Skeletal muscle tissue (tissue), 3 donors: ENCODE measurements at regions not wholly inside any gene's neighbourhood (a gene's known extent, or its start where the extent isn't known, plus 50 kb on each side); places are given as distances from the start of the nearest gene placed in this dataset.

Source experiments
- H3K27ac ChIP-seq: one replicate; pipeline ENCODE4 v1.7.0; 2013; ENCODE audit warnings: mild to moderate bottlenecking, low read depth, low read length, inconsistent platforms
- H3K27me3 ChIP-seq, 3 donors: one replicate each; pipeline ENCODE4 v1.7.0; 2013; ENCODE audit warnings: low read length in 3 of 3; ENCODE audit not compliant: control insufficient read depth in 3 of 3, insufficient read depth in 3 of 3
- H3K36me3 ChIP-seq, 3 donors: one replicate each; pipeline ENCODE4 v1.7.0; 2013; ENCODE audit warnings: low read length in 3 of 3; ENCODE audit not compliant: control insufficient read depth in 3 of 3, insufficient read depth in 3 of 3
- H3K4me1 ChIP-seq, 3 donors: one replicate each; pipeline ENCODE4 v1.7.0; 2013; ENCODE audit warnings: low read length in 3 of 3, mild to moderate bottlenecking in 3 of 3; ENCODE audit not compliant: control insufficient read depth in 3 of 3, insufficient read depth in 3 of 3
- H3K4me3 ChIP-seq, 3 donors: one replicate each; pipeline ENCODE4 v1.7.0; 2013; ENCODE audit warnings: low read length in 3 of 3
- H3K9ac ChIP-seq, 3 donors: one replicate each; pipeline ENCODE4 v1.7.0; 2013; ENCODE audit warnings: low read length in 3 of 3, mild to moderate bottlenecking in 3 of 3, moderate library complexity in 2 of 3, low read depth in 1 of 3
- H3K9me3 ChIP-seq, 3 donors: one replicate each; pipeline ENCODE4 v1.7.0; 2013; ENCODE audit warnings: low read length in 3 of 3; ENCODE audit not compliant: control insufficient read depth in 3 of 3
- donor health status: Osteomylitis.

- peaks cover 13 to 28% (median 22%) of the 10 kb centered on the region in 3 donors for H3K4me1 ChIP-seq
- no peaks in the 10 kb centered on the region for H3K9me3 ChIP-seq
- H3K4me3 ChIP-seq, result no peak overlapping the region
- peak overlapping the region; percentile 50 for H3K27ac ChIP-seq
- H3K36me3 ChIP-seq, result no peaks in the 10 kb centered on the region
- H3K27me3 ChIP-seq, result no peaks in the 10 kb centered on the region
- peak overlapping the region in 1 of 3 donors; percentile 2 for H3K9ac ChIP-seq
Observed at GRCh38 chr10:33801705-33802104, 467.2 kb upstream of the NRP1 start.

- Histone ChIP-seq H3K9me3 (no peaks in the 10 kb centered on the region), H3K27ac (peak overlapping the region; percentile 93), H3K4me3 (no peak overlapping the region), H3K27me3 (no peaks in the 10 kb centered on the region), H3K36me3 (no peaks in the 10 kb centered on the region), H3K4me1 (peaks cover 13 to 26% (median 22%) of the 10 kb centered on the region in 3 donors), H3K9ac (peak overlapping the region; percentile 23 to 70 (median 44))
Observed at GRCh38 chr10:33800986-33801385, 466.5 kb upstream of the NRP1 start.

GRCh38 chr10:33800545-33800944 is 466.1 kb upstream of the NRP1 start:
- H3K4me1 ChIP-seq, result peaks cover 13 to 26% (median 22%) of the 10 kb centered on the region in 3 donors
- peak overlapping the region; percentile 93 for H3K27ac ChIP-seq
- H3K27me3 ChIP-seq, result no peaks in the 10 kb centered on the region
- H3K9me3 ChIP-seq, result no peaks in the 10 kb centered on the region
- H3K9ac ChIP-seq, result peak overlapping the region; percentile 23 to 72 (median 44)
- H3K4me3 ChIP-seq, result no peak overlapping the region
- no peaks in the 10 kb centered on the region for H3K36me3 ChIP-seq

- no peaks in the 10 kb centered on the region for H3K36me3 ChIP-seq
- H3K9ac ChIP-seq, result peak overlapping the region in 1 of 3 donors; percentile 72
- H3K27me3 ChIP-seq, result no peaks in the 10 kb centered on the region
- H3K4me3 ChIP-seq, result no peak overlapping the region
- peaks cover 13 to 26% (median 22%) of the 10 kb centered on the region in 3 donors for H3K4me1 ChIP-seq
- no peaks in the 10 kb centered on the region for H3K9me3 ChIP-seq
- peak overlapping the region; percentile 93 for H3K27ac ChIP-seq
Observed at GRCh38 chr10:33799944-33800323, 465.5 kb upstream of the NRP1 start.

DNA sequence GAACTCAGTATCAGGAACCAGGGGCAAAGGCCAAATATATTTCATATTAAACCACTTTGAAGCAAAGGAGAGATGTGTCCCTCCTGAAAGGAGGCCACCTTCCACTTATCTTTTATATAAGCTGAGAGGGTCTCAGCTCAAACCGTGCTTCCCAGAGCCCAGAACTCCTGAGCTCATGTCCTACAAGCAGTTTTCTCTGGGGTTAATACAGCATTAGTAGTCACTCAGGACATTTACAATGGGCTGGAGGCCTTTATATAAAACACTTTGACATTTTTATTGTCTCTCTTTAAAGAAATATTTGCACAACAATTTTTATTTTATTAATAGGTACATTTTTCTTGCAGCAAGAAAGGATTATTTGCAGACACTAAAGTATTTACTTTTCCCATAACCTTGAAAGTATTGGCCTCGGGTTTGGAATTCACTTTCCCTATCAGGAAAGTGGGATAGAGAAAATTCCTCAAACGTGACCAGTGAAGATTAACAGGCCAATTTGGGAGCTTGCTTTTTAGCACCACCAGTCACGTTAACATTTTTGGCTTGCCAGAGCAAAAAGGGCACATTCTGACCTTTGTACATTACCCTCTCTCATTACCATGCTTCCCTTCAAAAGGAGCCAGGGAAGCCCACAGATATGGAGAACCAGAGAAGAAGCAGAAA is 464.9 kb upstream of the NRP1 start:
- no peak overlapping the region for H3K27ac ChIP-seq
- H3K36me3 ChIP-seq, result no peaks in the 10 kb centered on the region
- H3K9me3 ChIP-seq, result no peaks in the 10 kb centered on the region
- H3K4me1 ChIP-seq, result peaks cover 13 to 26% (median 22%) of the 10 kb centered on the region in 3 donors
- no peak overlapping the region for H3K4me3 ChIP-seq
- H3K27me3 ChIP-seq, result no peaks in the 10 kb centered on the region
- H3K9ac ChIP-seq, result peak overlapping the region in 1 of 3 donors; percentile 72

DNA sequence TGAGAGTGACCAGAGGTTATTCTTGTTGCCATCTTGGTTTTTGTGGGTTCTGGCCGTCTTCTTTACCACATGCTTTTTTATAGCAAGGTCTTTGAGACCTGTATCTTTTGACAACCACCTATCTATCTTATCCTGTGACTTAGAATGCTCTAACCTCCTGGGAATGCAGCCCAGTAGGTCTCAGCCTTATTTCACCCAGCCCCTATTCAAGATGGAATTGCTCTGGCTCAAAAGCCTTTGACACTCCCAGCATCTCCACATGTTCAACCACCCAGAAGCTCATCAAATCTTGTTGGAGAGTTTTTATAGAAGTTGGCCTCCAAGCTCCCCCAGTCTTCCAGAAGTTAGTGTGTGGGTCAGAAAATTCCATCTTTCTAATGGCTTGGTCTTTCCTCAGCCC is 464.3 kb upstream of the NRP1 start:
- no peak overlapping the region for H3K9ac ChIP-seq
- H3K36me3 ChIP-seq, result no peaks in the 10 kb centered on the region
- no peaks in the 10 kb centered on the region for H3K27me3 ChIP-seq
- H3K27ac ChIP-seq, result no peak overlapping the region
- no peak overlapping the region for H3K4me3 ChIP-seq
- H3K9me3 ChIP-seq, result no peaks in the 10 kb centered on the region
- H3K4me1 ChIP-seq, result peaks cover 13 to 24% (median 22%) of the 10 kb centered on the region in 3 donors

DNA sequence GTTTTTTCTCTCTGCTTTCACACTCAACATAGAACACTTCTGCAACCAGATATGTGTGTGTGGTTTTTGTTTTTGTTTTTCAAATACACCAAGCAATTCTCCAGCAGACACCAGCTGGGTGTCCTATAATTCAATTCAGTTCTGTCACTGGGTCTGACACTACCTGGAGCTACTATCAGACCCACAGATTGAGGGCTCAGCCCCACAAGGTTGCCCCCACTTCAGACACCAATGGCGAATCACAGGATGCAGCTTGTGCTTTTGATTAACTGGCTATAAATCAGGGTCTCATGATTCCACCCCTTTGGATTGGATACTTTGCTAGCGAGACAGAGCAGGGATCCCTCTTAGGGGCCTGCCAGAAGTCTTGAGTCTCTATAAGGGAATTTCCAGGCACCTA is 462.2 kb upstream of the NRP1 start:
- Histone ChIP-seq H3K36me3 (no peaks in the 10 kb centered on the region), H3K9me3 (no peaks in the 10 kb centered on the region), H3K27me3 (no peaks in the 10 kb centered on the region), H3K4me3 (no peak overlapping the region), H3K27ac (no peak overlapping the region), H3K9ac (no peak overlapping the region), H3K4me1 (peaks cover 13 to 15% (median 15%) of the 10 kb centered on the region in 3 donors)

DNA sequence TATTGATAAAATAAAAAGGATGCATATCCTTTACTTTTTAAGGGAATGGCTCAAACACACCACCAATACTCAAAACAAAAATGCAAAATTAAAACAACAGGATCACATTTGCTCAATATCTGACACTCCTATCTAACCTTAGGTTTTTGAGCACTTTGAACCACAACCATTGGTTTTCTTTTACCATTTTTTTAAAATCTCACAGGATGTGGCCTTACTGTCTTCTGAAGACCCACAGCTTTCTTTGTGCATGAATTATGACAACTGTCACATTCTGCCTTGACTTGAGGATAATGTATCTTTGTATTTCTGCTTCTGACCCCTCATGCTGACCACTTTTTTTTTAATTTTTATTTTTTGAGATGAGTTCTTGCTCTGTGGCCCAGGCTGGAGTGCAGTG is 461.1 kb upstream of the NRP1 start:
- no peaks in the 10 kb centered on the region for H3K27me3 ChIP-seq
- H3K9me3 ChIP-seq, result no peaks in the 10 kb centered on the region
- no peak overlapping the region for H3K9ac ChIP-seq
- no peak overlapping the region for H3K27ac ChIP-seq
- peaks cover 4 to 7% (median 7%) of the 10 kb centered on the region in 3 donors for H3K4me1 ChIP-seq
- no peak overlapping the region for H3K4me3 ChIP-seq
- H3K36me3 ChIP-seq, result no peaks in the 10 kb centered on the region

GRCh38 chr10:33794460-33794859 is 460.0 kb upstream of the NRP1 start:
- no peak overlapping the region for H3K4me3 ChIP-seq
- no peak overlapping the region for H3K27ac ChIP-seq
- H3K4me1 ChIP-seq, result peaks cover 0 to under 1% (median 0%) of the 10 kb centered on the region in 3 donors
- H3K9ac ChIP-seq, result no peak overlapping the region
- no peaks in the 10 kb centered on the region for H3K27me3 ChIP-seq
- no peaks in the 10 kb centered on the region for H3K36me3 ChIP-seq
- no peaks in the 10 kb centered on the region for H3K9me3 ChIP-seq

GRCh38 chr10:33793793-33794192 is 459.3 kb upstream of the NRP1 start:
- Histone ChIP-seq H3K4me3 (no peak overlapping the region), H3K27ac (no peak overlapping the region), H3K9ac (no peak overlapping the region), H3K27me3 (no peaks in the 10 kb centered on the region), H3K9me3 (no peaks in the 10 kb centered on the region), H3K4me1 (no peaks in the 10 kb centered on the region), H3K36me3 (no peaks in the 10 kb centered on the region)
